GM18502 (cell line): ENCODE measurements at regions not wholly inside any gene's neighbourhood (a gene's known extent, or its start where the extent isn't known, plus 50 kb on each side); places are given as distances from the start of the nearest gene placed in this dataset.
"Not testable (repeated sequence)": the region's sequence is repeated elsewhere in the genome, so short reads cannot be mapped to it uniquely, and the experiment has no call there.

Experiments
- ATAC-seq: cut with Tn5 transposase; IDR thresholded peaks from one replicate; pipeline ENCODE4 v1.9.1; 2021; ENCODE audit warnings: mild to moderate bottlenecking; ENCODE audit not compliant: unreplicated experiment, poor library complexity

DNA sequence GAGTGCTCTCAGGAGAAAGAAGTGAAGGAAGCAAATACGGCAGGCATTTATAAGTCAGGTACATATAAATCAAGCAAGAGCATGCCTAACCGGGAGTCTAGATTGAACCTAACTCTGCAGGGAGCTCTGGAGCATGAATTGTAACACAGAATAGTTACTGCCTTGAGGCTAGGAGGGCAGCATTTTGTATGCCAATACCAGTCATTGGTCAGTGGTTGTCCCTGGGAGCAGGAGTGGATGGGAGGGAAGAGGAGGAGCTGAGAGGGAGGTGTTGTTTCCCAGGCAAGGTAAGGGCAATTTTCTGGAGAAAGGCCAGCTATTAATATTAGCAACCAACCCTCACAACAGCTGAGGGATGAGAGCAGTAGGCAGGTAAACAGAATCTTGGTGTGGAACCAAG, 224.7 kb upstream of the DCAF8L1 start:
- ATAC-seq, result no peak

DNA sequence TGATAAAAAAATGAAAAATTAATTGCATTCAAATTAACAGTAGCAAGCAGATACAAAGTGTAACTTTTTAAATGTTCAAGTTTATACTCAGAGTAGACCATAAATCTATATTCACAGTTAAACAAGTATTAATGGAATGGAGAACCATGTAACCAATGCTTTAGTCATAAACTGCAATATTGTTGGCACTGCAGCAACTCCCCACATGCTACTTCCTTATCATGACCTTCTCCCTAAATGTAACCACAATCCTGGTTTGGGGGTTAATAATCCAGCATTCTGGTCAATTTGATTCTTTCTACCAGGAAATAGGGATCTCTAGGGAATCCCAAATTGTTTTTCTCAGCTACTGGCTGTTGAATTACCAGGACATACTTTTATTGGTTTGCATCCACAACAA, 223.9 kb upstream of the DCAF8L1 start:
- ATAC-seq, result no peak

DNA sequence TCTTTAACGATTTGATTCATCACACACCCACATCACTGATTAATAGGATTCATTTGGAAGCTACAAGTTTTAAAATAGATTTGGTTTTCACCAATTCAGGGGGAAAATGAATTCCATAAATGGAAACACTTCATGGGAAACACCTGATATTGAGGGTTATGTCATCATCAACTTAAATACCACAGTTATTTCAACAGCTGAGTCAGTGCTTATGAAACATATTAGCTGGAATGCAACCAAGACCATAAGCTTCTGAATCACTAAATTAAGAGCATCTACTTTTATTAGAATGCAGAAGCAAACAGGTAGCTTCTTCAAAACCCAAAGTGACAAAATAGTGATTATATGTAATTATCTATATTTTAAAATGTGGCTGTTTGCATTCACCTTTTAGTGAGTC, 207.8 kb upstream of the DCAF8L1 start:
- ATAC-seq, result no peak

- no peak for ATAC-seq
Measured at GRCh38 chrX:28188526-28188925, 207.3 kb upstream of the DCAF8L1 start.

DNA sequence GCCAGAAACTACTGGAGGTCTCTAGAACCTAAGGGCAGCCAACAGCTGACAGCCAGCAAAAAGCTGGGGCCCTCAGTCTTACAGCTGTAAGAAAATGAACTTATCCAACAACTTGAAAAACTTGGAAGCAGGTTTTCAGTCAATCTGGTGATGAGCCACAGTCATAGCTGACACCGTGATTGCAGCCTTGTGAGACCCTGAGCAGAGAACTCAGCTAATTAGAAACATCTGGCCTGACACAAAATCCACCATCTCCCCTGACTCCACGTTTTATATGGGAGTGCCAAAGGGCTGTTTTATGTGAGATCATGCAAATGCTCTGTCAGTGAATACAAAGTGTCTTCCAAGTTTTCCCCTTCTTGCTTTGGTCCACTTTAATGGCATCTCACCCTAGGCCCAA, 198.8 kb upstream of the DCAF8L1 start:
- ATAC-seq, result no peak

- ATAC-seq, result no peak
Measured at GRCh38 chrX:28178206-28178605, 197.0 kb upstream of the DCAF8L1 start.

DNA sequence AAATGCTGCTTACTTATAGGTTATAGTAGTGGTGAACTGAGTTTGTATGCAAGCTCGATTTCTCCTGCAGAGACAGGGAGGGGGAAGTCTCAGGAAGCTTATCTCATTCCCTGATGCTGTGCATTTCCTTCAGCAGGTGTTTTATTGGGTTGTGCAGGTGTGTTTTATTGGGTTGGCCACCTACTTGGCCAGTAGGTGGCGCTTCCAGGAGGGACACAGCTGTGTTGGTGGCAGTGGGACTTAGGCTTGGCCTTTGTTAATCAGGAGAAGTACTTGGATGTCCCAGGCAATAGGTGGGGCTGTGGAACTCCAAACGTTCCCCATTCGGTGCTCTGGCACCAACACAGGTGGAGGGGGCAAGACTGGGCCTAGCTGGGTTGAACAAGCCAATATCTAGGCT, 196.0 kb upstream of the DCAF8L1 start:
- ATAC-seq, result peak; percentile 56

- no peak for ATAC-seq
Measured at GRCh38 chrX:28170713-28171112, 189.5 kb upstream of the DCAF8L1 start.

DNA sequence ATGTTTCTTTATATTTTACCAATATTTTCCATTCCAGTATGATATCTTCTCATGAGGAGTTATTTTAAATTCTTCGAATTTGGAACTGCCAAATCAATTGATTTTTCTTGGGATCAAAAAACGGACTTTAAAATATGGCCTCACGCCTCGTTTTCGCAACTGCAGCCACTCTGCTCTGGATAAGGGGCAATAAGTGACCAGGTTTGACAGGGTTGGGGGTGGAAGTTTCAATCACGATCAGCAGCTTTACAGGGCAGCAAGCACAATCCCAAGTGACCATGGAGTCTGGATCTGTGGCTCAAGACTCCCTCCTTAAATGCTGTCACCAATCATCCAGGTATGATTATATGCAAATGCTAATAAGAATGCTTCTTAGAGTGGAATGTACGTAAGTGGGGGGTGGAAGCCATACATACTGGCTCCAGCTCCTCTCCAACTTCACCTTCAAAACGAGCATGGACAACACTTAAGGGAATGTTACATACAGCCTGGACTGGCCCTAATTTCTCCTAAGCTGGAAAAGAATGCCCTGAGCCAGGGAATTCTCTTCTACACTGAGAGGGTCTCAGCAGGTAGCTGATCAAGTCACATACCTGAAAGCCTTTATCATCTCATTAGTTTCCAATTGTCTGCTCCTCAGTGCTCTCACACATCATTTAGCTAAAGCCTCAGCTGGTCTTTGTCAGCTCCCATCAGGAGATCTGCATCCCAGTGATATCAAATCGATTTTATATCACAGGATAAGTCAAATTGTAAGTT, 176.9 kb upstream of the DCAF8L1 start:
- ATAC-seq, result no peak

- not testable (repeated sequence) for ATAC-seq
Measured at GRCh38 chrX:28152263-28152662, 171.0 kb upstream of the DCAF8L1 start.

DNA sequence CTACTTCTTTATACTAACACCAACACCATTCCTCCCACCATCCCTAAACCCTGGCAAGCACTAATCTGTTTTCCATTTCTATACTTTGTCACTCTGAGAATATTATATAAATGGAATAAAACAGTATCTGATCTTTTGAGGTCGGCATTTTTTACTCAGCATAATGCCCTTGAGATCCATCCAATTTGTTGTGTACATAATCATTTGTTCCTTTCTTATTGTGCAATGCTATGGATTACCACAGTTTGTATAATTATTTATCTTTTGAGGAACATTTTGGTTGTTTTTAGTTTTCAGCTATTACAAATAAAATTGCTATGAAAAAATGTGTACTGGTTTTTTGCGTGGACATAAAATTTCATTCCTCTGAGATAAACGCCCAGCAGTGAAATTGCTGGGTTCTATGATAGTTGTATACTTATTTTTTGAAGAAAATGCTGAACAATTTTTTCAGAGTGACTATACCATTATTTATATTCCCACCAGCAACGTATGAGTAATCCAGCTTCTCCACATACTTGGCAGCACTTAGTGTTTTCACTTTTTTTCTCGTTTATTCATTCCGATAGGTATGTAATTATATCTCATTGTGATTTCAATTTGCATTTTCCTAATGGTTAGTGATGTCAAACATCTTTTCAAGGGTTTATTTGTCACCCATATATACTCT, 154.3 kb upstream of the DCAF8L1 start:
- no peak for ATAC-seq

DNA sequence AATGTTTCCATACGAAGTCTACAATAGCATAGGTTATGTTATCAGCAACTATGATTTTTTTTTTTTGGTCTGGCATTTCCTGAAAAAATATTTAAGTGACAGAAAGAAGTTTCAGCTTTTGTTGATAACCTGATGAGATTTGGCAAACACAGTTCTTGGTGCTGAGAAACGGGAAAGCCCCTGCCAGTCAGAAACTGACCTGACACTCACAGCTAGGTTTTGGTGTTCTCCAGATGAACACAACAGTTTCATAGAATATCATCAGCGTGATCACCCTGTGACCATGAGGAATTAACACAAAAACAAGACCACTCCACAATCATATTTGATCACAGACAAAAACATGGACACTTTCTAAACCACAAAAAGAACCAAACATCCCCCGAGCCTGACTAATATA, 152.5 kb upstream of the DCAF8L1 start:
- ATAC-seq, result no peak

- ATAC-seq, result no peak
Measured at GRCh38 chrX:28127662-28128061, 146.4 kb upstream of the DCAF8L1 start.

DNA sequence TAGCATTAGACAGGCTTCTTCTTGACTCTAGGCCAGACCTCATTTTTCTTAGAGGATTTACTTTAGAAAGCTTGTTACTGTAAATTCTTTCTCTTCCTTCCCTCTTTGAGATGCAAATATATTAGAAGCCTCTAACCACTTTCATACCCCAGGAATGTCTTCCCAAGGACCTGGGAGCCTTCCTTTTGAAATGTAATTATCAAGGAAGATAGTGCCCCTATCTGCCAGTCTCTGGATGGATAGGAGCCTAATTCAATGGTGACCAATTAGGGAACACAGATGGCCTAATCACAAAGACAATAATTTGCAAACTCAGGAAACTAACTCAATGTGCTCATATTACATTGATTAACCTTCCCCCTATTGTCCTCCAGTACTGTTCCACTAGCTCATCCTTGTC, 145.6 kb upstream of the DCAF8L1 start:
- no peak for ATAC-seq

- ATAC-seq, result no peak
Measured at GRCh38 chrX:28124416-28124815, 143.2 kb upstream of the DCAF8L1 start.

GRCh38 chrX:28120580-28121245, 139.5 kb upstream of the DCAF8L1 start:
- not testable (repeated sequence) for ATAC-seq

DNA sequence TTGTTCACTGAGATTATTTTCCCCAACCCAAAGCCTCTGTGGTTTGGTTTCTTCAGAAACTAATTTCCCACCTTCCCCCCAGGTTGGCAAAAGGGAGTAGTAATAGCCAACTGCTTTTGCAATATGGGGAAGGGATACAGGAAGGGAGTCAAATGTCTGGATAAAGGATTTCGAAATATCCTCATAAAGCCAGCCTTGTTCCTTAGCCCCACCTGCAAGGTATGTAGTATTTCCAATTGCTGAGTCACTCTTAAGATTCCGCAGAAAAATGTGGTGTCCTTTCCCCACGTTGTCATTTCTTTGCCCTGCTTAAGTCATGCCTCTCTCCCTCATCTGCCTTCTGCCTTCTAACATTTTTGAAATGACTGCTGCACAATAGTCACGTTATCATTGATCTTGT, 138.8 kb upstream of the DCAF8L1 start:
- no peak for ATAC-seq

DNA sequence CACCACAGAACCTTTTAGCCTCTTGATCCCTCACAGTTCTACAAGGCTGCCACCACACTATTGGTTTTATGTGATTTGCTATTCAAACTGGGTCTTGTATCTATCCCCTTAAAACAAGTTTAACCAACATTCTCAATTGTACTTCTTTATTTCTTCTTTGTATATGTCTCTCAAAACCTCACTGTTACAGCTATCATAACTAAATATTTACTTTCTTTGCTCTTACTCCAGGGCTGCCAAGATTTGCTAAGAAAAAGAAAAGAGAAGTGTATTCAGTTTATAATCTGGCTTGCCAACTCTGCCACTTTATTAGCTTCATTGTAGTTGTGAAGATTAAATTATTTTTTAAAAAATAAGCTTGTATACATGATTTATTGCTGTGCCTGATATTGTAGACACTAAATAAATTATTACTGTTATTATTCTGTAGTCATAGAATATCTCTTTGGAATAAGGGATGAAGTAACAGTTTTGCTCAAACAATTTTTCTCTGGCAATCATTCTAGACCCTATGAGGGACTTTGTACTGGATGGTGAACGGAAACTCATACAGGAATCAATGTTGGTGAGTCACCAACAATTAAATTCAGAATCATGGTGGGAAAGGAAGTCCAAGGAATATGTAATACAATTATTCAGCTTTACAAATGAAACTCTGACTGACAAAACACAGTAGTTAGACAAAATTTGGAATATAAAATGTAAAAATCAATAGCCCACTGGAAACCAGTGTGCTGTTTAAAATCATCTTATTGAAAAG, 127.1 kb upstream of the DCAF8L1 start:
- ATAC-seq, result no peak

GRCh38 chrX:28099166-28099565, 117.9 kb upstream of the DCAF8L1 start:
- no peak for ATAC-seq

DNA sequence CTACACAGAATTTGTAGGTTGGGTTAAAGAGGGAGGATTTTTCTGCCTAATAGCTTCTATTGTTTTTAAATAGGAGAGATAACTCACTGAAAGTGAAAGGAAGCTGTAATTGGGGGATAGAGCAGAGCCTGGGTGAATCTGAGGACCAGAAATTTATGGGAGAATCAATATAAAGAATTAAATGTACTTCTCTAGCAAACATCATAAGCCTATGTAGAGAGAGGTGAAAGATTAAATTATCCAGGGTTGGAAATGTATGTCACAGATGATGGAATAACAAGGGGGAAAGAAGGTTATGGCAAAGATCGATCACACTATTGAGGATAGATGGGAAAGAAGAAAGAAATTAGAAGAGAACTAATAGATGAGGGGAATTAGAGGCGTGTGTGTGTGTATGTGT, 104.4 kb upstream of the DCAF8L1 start:
- no peak for ATAC-seq

DNA sequence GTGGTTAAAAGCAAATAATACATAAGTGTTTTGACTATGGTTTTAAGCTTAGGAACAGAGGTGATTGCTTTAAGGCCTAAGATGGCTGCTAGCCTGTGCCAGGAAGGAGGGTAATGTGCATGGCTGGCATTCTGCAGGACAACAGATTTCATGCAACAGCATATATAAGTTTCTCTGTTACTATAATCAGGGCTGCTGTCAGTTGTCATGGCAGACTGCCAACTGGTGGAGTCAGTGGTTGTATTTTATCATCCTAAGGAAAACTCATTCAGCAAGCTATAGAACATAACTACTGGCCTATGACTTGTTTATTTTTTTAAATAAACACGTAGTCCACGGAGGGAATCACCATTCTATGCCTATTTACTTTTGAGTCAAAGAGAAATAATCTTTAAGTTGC, 77.7 kb upstream of the DCAF8L1 start:
- ATAC-seq, result no peak
